CD4-positive, alpha-beta T cell treated with Interleukin-10 for 1 hour (primary cell): ENCODE measurements at regions not wholly inside any gene's neighbourhood (a gene's known extent, or its start where the extent isn't known, plus 50 kb on each side); places are given as distances from the start of the nearest gene placed in this dataset.

Source experiments
- DNase-seq: peaks from one replicate; pipeline ENCODE4 v3.0.0-alpha.2; 2020

GRCh38 chr3:10585945-10586344 lies 80.6 kb upstream of the ATP2B2 start:
- DNase-seq, result no peak

- DNase-seq, result peak; percentile 45
Observed at GRCh38 chr3:10594915-10595314, 89.5 kb upstream of the ATP2B2 start.

GRCh38 chr3:10596746-10597448 lies 91.5 kb upstream of the ATP2B2 start:
- DNase-seq, result no peak

GRCh38 chr3:10597733-10598132 lies 92.3 kb upstream of the ATP2B2 start:
- no peak for DNase-seq

GRCh38 chr3:10599017-10599416 lies 93.6 kb upstream of the ATP2B2 start:
- DNase-seq, result no peak

- DNase-seq, result no peak
Observed at GRCh38 chr3:10599444-10599843, 94.1 kb upstream of the ATP2B2 start.

- no peak for DNase-seq
Observed at GRCh38 chr3:10600296-10600714, 94.9 kb upstream of the ATP2B2 start.

GRCh38 chr3:10600726-10601125 lies 95.3 kb upstream of the ATP2B2 start:
- DNase-seq, result no peak

GRCh38 chr3:10601151-10601856 lies 95.9 kb upstream of the ATP2B2 start:
- no peak for DNase-seq

GRCh38 chr3:10601857-10602230 lies 96.5 kb upstream of the ATP2B2 start:
- no peak for DNase-seq

GRCh38 chr3:10602271-10602670 lies 96.9 kb upstream of the ATP2B2 start:
- DNase-seq, result no peak

- peak; percentile 69 for DNase-seq
Observed at GRCh38 chr3:10602769-10603768, 97.7 kb upstream of the ATP2B2 start.

- no peak for DNase-seq
Observed at GRCh38 chr3:10609134-10609533, 103.7 kb upstream of the ATP2B2 start.

GRCh38 chr3:10614168-10614567 lies 108.8 kb upstream of the ATP2B2 start:
- DNase-seq, result no peak

- no peak for DNase-seq
Observed at GRCh38 chr3:10615715-10616114, 110.3 kb upstream of the ATP2B2 start.

- no peak for DNase-seq
Observed at GRCh38 chr3:10616321-10616720, 110.9 kb upstream of the ATP2B2 start.

GRCh38 chr3:10619989-10620832 lies 114.8 kb upstream of the ATP2B2 start:
- no peak for DNase-seq

- DNase-seq, result no peak
Observed at GRCh38 chr3:10620833-10621082, 115.4 kb upstream of the ATP2B2 start.

GRCh38 chr3:10623578-10624275 lies 118.3 kb upstream of the ATP2B2 start:
- no peak for DNase-seq

GRCh38 chr3:10625323-10625722 lies 119.9 kb upstream of the ATP2B2 start:
- no peak for DNase-seq

GRCh38 chr3:10627884-10628572 lies 122.6 kb upstream of the ATP2B2 start:
- no peak for DNase-seq
